MM.1S (cell line): ENCODE measurements at regions not wholly inside any gene's neighbourhood (a gene's known extent, or its start where the extent isn't known, plus 50 kb on each side); places are given as distances from the start of the nearest gene placed in this dataset.

Source experiments
- DNase-seq: peaks from one replicate; pipeline ENCODE4 v3.0.0-alpha.2; 2015
- H2AFZ ChIP-seq: fragments of 300-600 bp; sonication (generic); 2 replicates; pipeline ENCODE4 v1.6.0; 2016; ENCODE audit warnings: antibody characterized with exemption, low read length
- H3F3A ChIP-seq: fragments of 300-600 bp; sonication (generic); 2 replicates; pipeline ENCODE4 v1.6.1; 2016; ENCODE audit warnings: mild to moderate bottlenecking, antibody characterized with exemption, low read length, moderate library complexity, mixed read lengths; ENCODE audit not compliant: insufficient read depth
- H3K27ac ChIP-seq: fragments of 300-600 bp; sonication (generic); 2 replicates; pipeline ENCODE4 v1.5.1; 2016; ENCODE audit warnings: mild to moderate bottlenecking, low read length
- H3K27me3 ChIP-seq: fragments of 300-600 bp; sonication (generic); replicated peaks from 2 replicates; pipeline ENCODE4 v1.6.0; 2016; ENCODE audit warnings: low read length; ENCODE audit not compliant: insufficient read depth
- H3K36me3 ChIP-seq: fragments of 300-600 bp; sonication (generic); replicated peaks from 2 replicates; pipeline ENCODE4 v1.6.1; 2016; ENCODE audit warnings: mild to moderate bottlenecking, low read length, mixed read lengths; ENCODE audit not compliant: insufficient read depth
- H3K4me1 ChIP-seq: fragments of 300-600 bp; sonication (generic); 2 replicates; pipeline ENCODE4 v1.6.1; 2016; ENCODE audit warnings: low read length, mixed read lengths
- H3K4me2 ChIP-seq: fragments of 300-600 bp; sonication (generic); 2 replicates; pipeline ENCODE4 v1.6.0; 2016; ENCODE audit warnings: low read depth, low read length
- H3K4me3 ChIP-seq: fragments of 300-600 bp; sonication (generic); 2 replicates; pipeline ENCODE4 v1.5.1; 2016; ENCODE audit warnings: low read length, mixed read lengths
- H3K79me2 ChIP-seq: fragments of 300-600 bp; sonication (generic); 2 replicates; pipeline ENCODE4 v1.6.1; 2016; ENCODE audit warnings: mixed run types, low read length, mixed read lengths
- H3K9ac ChIP-seq: fragments of 300-600 bp; sonication (generic); 2 replicates; pipeline ENCODE4 v1.6.1; 2016; ENCODE audit warnings: low read length, mixed read lengths
- H3K9me2 ChIP-seq: fragments of 300-600 bp; sonication (generic); replicated peaks from 2 replicates; pipeline ENCODE4 v1.6.1; 2016; ENCODE audit warnings: mild to moderate bottlenecking, low read length, mixed read lengths; ENCODE audit not compliant: insufficient read depth
- H3K9me3 ChIP-seq: fragments of 300-600 bp; sonication (generic); replicated peaks from 2 replicates; pipeline ENCODE4 v1.6.1; 2016; ENCODE audit warnings: mild to moderate bottlenecking, low read length, mixed read lengths; ENCODE audit not compliant: insufficient read depth
- H4K20me1 ChIP-seq: fragments of 300-600 bp; sonication (generic); 2 replicates; pipeline ENCODE4 v1.6.1; 2016; ENCODE audit warnings: mild to moderate bottlenecking, low read length, moderate library complexity, mixed read lengths; ENCODE audit not compliant: insufficient read depth
- EZH2 ChIP-seq: fragments of 300-600 bp; sonication (generic); optimal IDR thresholded peaks from 2 replicates; pipeline ENCODE3; 2017; ENCODE audit warnings: low read depth, mild to moderate bottlenecking, antibody characterized with exemption, low read length, mixed read lengths
- EZH2phosphoT487 ChIP-seq: fragments of 300-600 bp; sonication (generic); IDR thresholded peaks from 2 replicates; pipeline ENCODE4 v1.6.1; 2018; ENCODE audit warnings: antibody characterized with exemption, low read length
- TF ChIP-seq, protein P1 (sequence below): fragments of 300-600 bp; sonication (generic); IDR thresholded peaks from 2 replicates; pipeline ENCODE4 v1.5.1; 2016; ENCODE audit warnings: antibody characterized with exemption, low read length, mixed read lengths

DNA sequence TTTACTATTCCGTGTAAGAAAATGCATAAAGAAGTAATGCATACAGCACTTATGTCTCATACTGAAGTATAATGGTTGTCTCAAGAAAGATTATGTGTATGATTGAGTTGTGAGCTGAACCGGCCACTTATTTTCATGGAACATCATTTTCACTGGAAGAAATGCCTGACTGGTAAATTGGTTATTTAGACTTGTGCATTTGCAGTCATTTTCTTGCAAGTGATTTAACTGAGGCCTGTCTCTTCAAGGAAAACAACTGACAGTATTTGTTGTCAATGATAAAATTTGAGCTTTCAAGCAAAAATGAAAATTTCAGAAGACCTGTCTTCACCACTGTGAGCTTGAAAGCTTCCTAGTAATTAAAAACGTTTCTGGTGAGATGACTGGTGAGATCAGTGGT, 62.7 kb upstream of the RPS6KA3 start:
- H3K79me2 ChIP-seq: no peaks in the 10 kb centered on the region
- no peak overlapping the region for H3K27ac ChIP-seq
- no peak overlapping the region for H2AFZ ChIP-seq
- TF ChIP-seq EZH2: no peak
- no peak for TF ChIP-seq EZH2phosphoT487
- TF ChIP-seq, protein P1, sequence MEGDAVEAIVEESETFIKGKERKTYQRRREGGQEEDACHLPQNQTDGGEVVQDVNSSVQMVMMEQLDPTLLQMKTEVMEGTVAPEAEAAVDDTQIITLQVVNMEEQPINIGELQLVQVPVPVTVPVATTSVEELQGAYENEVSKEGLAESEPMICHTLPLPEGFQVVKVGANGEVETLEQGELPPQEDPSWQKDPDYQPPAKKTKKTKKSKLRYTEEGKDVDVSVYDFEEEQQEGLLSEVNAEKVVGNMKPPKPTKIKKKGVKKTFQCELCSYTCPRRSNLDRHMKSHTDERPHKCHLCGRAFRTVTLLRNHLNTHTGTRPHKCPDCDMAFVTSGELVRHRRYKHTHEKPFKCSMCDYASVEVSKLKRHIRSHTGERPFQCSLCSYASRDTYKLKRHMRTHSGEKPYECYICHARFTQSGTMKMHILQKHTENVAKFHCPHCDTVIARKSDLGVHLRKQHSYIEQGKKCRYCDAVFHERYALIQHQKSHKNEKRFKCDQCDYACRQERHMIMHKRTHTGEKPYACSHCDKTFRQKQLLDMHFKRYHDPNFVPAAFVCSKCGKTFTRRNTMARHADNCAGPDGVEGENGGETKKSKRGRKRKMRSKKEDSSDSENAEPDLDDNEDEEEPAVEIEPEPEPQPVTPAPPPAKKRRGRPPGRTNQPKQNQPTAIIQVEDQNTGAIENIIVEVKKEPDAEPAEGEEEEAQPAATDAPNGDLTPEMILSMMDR: no peak
- no peaks in the 10 kb centered on the region for H3K4me1 ChIP-seq
- no peaks in the 10 kb centered on the region for H4K20me1 ChIP-seq
- no peaks in the 10 kb centered on the region for H3K27me3 ChIP-seq
- DNase-seq: no peak
- no peaks in the 10 kb centered on the region for H3F3A ChIP-seq
- H3K36me3 ChIP-seq: no peaks in the 10 kb centered on the region
- no peak overlapping the region for H3K9ac ChIP-seq
- no peaks in the 10 kb centered on the region for H3K9me3 ChIP-seq
- no peak overlapping the region for H3K4me3 ChIP-seq
- no peak overlapping the region for H3K4me2 ChIP-seq
- H3K9me2 ChIP-seq: no peaks in the 10 kb centered on the region

DNA sequence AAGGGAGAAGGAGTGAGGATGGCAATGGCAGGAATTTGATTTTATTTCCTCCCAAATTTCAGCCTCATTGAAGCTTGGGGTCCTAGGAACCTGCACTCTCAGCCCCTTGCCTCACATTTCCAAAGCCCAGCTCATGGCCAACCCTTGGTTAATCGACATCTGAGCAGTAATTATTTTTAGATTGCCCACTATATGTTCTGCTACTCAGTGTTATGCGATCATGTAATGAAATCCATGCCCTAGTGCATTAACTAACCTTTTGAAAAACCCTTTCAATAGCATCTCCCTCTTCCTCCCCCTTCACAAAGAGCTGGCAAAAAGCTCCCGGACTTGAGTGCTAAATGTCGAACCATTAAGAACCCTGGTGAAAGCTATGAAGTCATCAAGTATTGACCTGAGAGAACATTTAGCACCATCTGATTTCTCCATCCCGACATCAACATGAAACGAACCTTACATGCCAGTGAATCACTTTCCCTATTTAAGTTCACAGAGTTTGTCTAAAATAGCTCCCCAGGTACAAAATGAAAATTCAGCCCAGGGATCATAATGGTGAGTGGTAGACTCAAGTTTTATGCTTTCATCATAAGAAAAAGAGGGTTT, 59.2 kb upstream of the RPS6KA3 start:
- Histone ChIP-seq H4K20me1 (no peaks in the 10 kb centered on the region), H3K9ac (no peak overlapping the region), H2AFZ (no peak overlapping the region), H3K36me3 (no peaks in the 10 kb centered on the region), H3K27me3 (no peaks in the 10 kb centered on the region), H3K9me2 (no peaks in the 10 kb centered on the region), H3K4me2 (no peak overlapping the region), H3K27ac (no peak overlapping the region), H3K79me2 (no peaks in the 10 kb centered on the region), H3K9me3 (no peaks in the 10 kb centered on the region), H3F3A (0 out of 2 replicates have a peak, but pooled peaks cover 3% of the 10 kb centered on the region), H3K4me3 (no peak overlapping the region), H3K4me1 (peaks cover 5% of the 10 kb centered on the region; the same call in 1 of the 2 replicates)
- no peak for DNase-seq
- TF ChIP-seq, protein P1: no peak
- TF ChIP-seq EZH2phosphoT487: no peak
- TF ChIP-seq EZH2: no peak

DNA sequence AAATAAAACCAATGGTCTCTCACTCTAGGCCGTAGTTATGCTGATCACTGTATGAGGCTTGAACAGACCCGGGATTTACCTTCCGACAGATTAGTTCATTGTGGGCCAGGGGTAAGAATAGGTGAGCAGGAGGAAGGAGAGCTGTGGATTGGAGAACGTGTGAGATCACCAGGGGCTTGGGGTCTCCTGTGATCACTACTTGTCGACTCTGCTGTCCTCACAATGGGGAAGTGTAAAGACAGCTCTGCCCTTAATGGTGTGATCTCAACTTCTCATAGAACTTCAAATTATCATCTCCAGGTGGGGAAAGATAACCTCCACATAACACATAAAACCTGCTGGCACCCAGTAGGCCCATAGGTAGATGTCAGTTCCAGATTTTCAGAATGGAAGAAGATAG, 56.2 kb upstream of the RPS6KA3 start:
- DNase-seq: no peak
- no peaks in the 10 kb centered on the region for H3K27me3 ChIP-seq
- no peak overlapping the region for H3K4me3 ChIP-seq
- no peaks in the 10 kb centered on the region for H3K9me3 ChIP-seq
- TF ChIP-seq, protein P1: no peak
- no peak for TF ChIP-seq EZH2
- no peak for TF ChIP-seq EZH2phosphoT487
- no peaks in the 10 kb centered on the region for H3K9me2 ChIP-seq
- no peak overlapping the region for H2AFZ ChIP-seq
- H3K9ac ChIP-seq: no peak overlapping the region
- peaks cover 5% of the 10 kb centered on the region; the same call in 1 of the 2 replicates for H3K4me1 ChIP-seq
- H3K4me2 ChIP-seq: no peak overlapping the region
- H3F3A ChIP-seq: 0 out of 2 replicates have a peak, but pooled peaks cover 3% of the 10 kb centered on the region
- no peaks in the 10 kb centered on the region for H3K36me3 ChIP-seq
- H3K79me2 ChIP-seq: no peaks in the 10 kb centered on the region
- no peaks in the 10 kb centered on the region for H4K20me1 ChIP-seq
- H3K27ac ChIP-seq: no peak overlapping the region
